ENCODE measurements at regions not wholly inside any gene's neighbourhood (a gene's known extent, or its start where the extent isn't known, plus 50 kb on each side); places are given as distances from the start of the nearest gene placed in this dataset.
A peak's percentile ranks its signal among the peaks of the same experiment; 100 is the strongest.

- peak; percentile 90 for TF ChIP-seq GATA3 (IDR thresholded peaks at IDR 0.05; ENCODE audit: low read depth, low read length)
- peak; percentile 87 for TF ChIP-seq GATA2 (IDR thresholded peaks at IDR 0.05; ENCODE audit: low read depth, low read length)
Measured at GRCh38 chr16:58999762-59000161, 265.6 kb upstream of the GOT2 start.

Data from SH-SY5Y (cell line).